NCI-H2171 treated with DMSO at 0.1 percent for 48 hours (cell line): ENCODE measurements at regions not wholly inside any gene's neighbourhood (a gene's known extent, or its start where the extent isn't known, plus 50 kb on each side); places are given as distances from the start of the nearest gene placed in this dataset.

Experiments used
- DNase-seq: peaks from one replicate; lab custom pipeline; 2025; lab: John Stamatoyannopoulos, UW

- DNase-seq, result no peak
These were observed 73.6 kb upstream of the CAST start for GRCh38 chr5:96588539-96588938.

- DNase-seq, result no peak
These were observed 71.4 kb upstream of the CAST start for GRCh38 chr5:96590796-96591195.

- no peak for DNase-seq
These were observed 66.7 kb upstream of the CAST start for GRCh38 chr5:96595300-96596090.

- DNase-seq, result no peak
These were observed 64.6 kb upstream of the CAST start for GRCh38 chr5:96597438-96598020.

GRCh38 chr5:96601200-96601599, 61.0 kb upstream of the CAST start:
- DNase-seq, result no peak

GRCh38 chr5:96601715-96602244, 60.4 kb upstream of the CAST start:
- DNase-seq, result peak; percentile 38

GRCh38 chr5:96602776-96603175, 59.4 kb upstream of the CAST start:
- no peak for DNase-seq

- no peak for DNase-seq
These were observed 56.9 kb upstream of the CAST start for GRCh38 chr5:96605144-96605837.

GRCh38 chr5:96609369-96609768, 52.8 kb upstream of the CAST start:
- DNase-seq, result no peak

GRCh38 chr5:96610747-96611146, 51.4 kb upstream of the CAST start:
- no peak for DNase-seq

GRCh38 chr5:96611946-96612345, 50.2 kb upstream of the CAST start:
- DNase-seq, result no peak
